NCI-H146 (cell line): ENCODE measurements at regions not wholly inside any gene's neighbourhood (a gene's known extent, or its start where the extent isn't known, plus 50 kb on each side); places are given as distances from the start of the nearest gene placed in this dataset.

ENCODE experiments used
- DNase-seq: peaks from one replicate; lab custom pipeline; 2025; lab: John Stamatoyannopoulos, UW

- no peak for DNase-seq
Observed at GRCh38 chr6:112725541-112726085, 378.5 kb downstream of the RFPL4B start.

GRCh38 chr6:112735129-112735528 lies 388.0 kb downstream of the RFPL4B start:
- DNase-seq, result no peak

- DNase-seq, result no peak
Observed at GRCh38 chr6:112739766-112740165, 392.6 kb downstream of the RFPL4B start.

- DNase-seq, result no peak
Observed at GRCh38 chr6:112743323-112743722, 396.2 kb downstream of the RFPL4B start.

- no peak for DNase-seq
Observed at GRCh38 chr6:112744827-112745226, 397.7 kb downstream of the RFPL4B start.

GRCh38 chr6:112745765-112746164 lies 398.6 kb downstream of the RFPL4B start:
- no peak for DNase-seq

- no peak for DNase-seq
Observed at GRCh38 chr6:112749673-112750072, 402.5 kb downstream of the RFPL4B start.

GRCh38 chr6:112752305-112752704 lies 405.2 kb downstream of the RFPL4B start:
- no peak for DNase-seq

- no peak for DNase-seq
Observed at GRCh38 chr6:112752791-112753190, 405.7 kb downstream of the RFPL4B start.

- DNase-seq, result no peak
Observed at GRCh38 chr6:112760831-112761230, 413.7 kb downstream of the RFPL4B start.

- no peak for DNase-seq
Observed at GRCh38 chr6:112761740-112762139, 414.6 kb downstream of the RFPL4B start.

- DNase-seq, result peak; percentile 51
Observed at GRCh38 chr6:112764377-112764776, 417.2 kb downstream of the RFPL4B start.

- no peak for DNase-seq
Observed at GRCh38 chr6:112770308-112770707, 423.2 kb downstream of the RFPL4B start.

GRCh38 chr6:112773187-112773586 lies 426.1 kb downstream of the RFPL4B start:
- DNase-seq, result no peak

- no peak for DNase-seq
Observed at GRCh38 chr6:112774319-112774718, 427.2 kb downstream of the RFPL4B start.

GRCh38 chr6:112780498-112781096 lies 433.5 kb downstream of the RFPL4B start:
- peak; percentile 70 for DNase-seq

- DNase-seq, result peak; percentile 9
Observed at GRCh38 chr6:112781241-112781640, 434.1 kb downstream of the RFPL4B start.

- DNase-seq, result no peak
Observed at GRCh38 chr6:112785408-112785807, 438.3 kb downstream of the RFPL4B start.

GRCh38 chr6:112786801-112787200 lies 439.7 kb downstream of the RFPL4B start:
- no peak for DNase-seq

- no peak for DNase-seq
Observed at GRCh38 chr6:112787371-112787770, 440.2 kb downstream of the RFPL4B start.

- no peak for DNase-seq
Observed at GRCh38 chr6:112795316-112795715, 448.2 kb downstream of the RFPL4B start.

- no peak for DNase-seq
Observed at GRCh38 chr6:112796712-112797111, 449.6 kb downstream of the RFPL4B start.

- no peak for DNase-seq
Observed at GRCh38 chr6:112799889-112800288, 452.8 kb downstream of the RFPL4B start.

GRCh38 chr6:112800439-112800838 lies 453.3 kb downstream of the RFPL4B start:
- no peak for DNase-seq
